HEK293 (cell line): ENCODE measurements at regions not wholly inside any gene's neighbourhood (a gene's known extent, or its start where the extent isn't known, plus 50 kb on each side); places are given as distances from the start of the nearest gene placed in this dataset.

Experiments
- CTCF ChIA-PET: fragments of 350-600 bp; formaldehyde crosslinking; extraction: SDS; loops from one replicate; lab custom pipeline; 2021; ENCODE audit warnings: antibody characterized with exemption; lab: Yijun Ruan, JAX
- POLR2A ChIA-PET: fragments of 300-600 bp; formaldehyde crosslinking; extraction: SDS; loops from one replicate; lab custom pipeline; 2020; ENCODE audit warnings: antibody characterized with exemption, inconsistent platforms; lab: Yijun Ruan, JAX
- H3K27ac ChIP-seq: fragments of 200-500 bp; sonication (Bioruptor generic); 2 replicates; pipeline ENCODE4 v1.5.1; 2014; ENCODE audit warnings: low read depth, low read length, control low read depth, inconsistent platforms; ENCODE audit errors: extremely low read depth
- H3K36me3 ChIP-seq, 2 experiments: fragments of 200-500 bp in 1 of 2; sonication (Bioruptor generic) in 1 of 2; 1 replicate in 1 of 2; 2 replicates in 1 of 2; pipeline ENCODE4 v1.5.1; 2014 to 2017; ENCODE audit warnings: inconsistent platforms in 2 of 2, low read length in 2 of 2; ENCODE audit not compliant: control insufficient read depth in 2 of 2, insufficient read depth in 1 of 2
- H3K4me1 ChIP-seq: fragments of 200-500 bp; sonication (Bioruptor generic); 2 replicates; pipeline ENCODE4 v1.5.1; 2014; ENCODE audit warnings: mild to moderate bottlenecking, low read length, inconsistent platforms; ENCODE audit not compliant: control insufficient read depth, insufficient read depth
- H3K4me3 ChIP-seq: 2 replicates; pipeline ENCODE4 v1.5.1; 2011; ENCODE audit warnings: low read depth, mild to moderate bottlenecking, control low read depth, low read length, moderate library complexity
- H3K9me3 ChIP-seq: fragments of 200-500 bp; sonication (Bioruptor generic); 2 replicates; pipeline ENCODE4 v1.5.1; 2014; ENCODE audit warnings: low read depth, low read length, inconsistent platforms; ENCODE audit not compliant: control insufficient read depth, insufficient read depth
- HOXA7 ChIP-seq: sonication (generic); formaldehyde crosslinking; IDR thresholded peaks from 2 replicates; pipeline ENCODE4 v1.8.1; 2022; ENCODE audit warnings: missing genetic modification reagents, borderline replicate concordance
- IKZF3 ChIP-seq: fragments of 450-650 bp; IDR thresholded peaks from 2 replicates; pipeline ENCODE4 v1.5.0; 2018; ENCODE audit warnings: missing biosample characterization, mild to moderate bottlenecking, missing genetic modification characterization, moderate library complexity
- KLF7 ChIP-seq: fragments of 450-650 bp; formaldehyde crosslinking; IDR thresholded peaks from 2 replicates; pipeline ENCODE4 v1.5.1; 2016; ENCODE audit warnings: missing biosample characterization, missing genetic modification characterization, borderline replicate concordance
- ZNF132 ChIP-seq: fragments of 450-650 bp; formaldehyde crosslinking; IDR thresholded peaks from 2 replicates; pipeline ENCODE4 v1.5.1; 2017; ENCODE audit warnings: missing biosample characterization, missing genetic modification characterization, borderline replicate concordance
- ZNF184 ChIP-seq: fragments of 450-650 bp; IDR thresholded peaks from 2 replicates; pipeline ENCODE4 v1.5.1; 2018; ENCODE audit warnings: missing biosample characterization, mild to moderate bottlenecking, missing genetic modification characterization
- ZNF221 ChIP-seq: fragments of 450-650 bp; formaldehyde crosslinking; IDR thresholded peaks from 2 replicates; pipeline ENCODE4 v1.5.1; 2017; ENCODE audit warnings: missing biosample characterization, missing genetic modification characterization, borderline replicate concordance
- ZNF654 ChIP-seq: fragments of 450-650 bp; formaldehyde crosslinking; IDR thresholded peaks from 2 replicates; pipeline ENCODE4 v1.5.1; 2016; ENCODE audit warnings: low read depth, missing biosample characterization, missing genetic modification characterization
- ZNF677 ChIP-seq: fragments of 450-650 bp; IDR thresholded peaks from 2 replicates; pipeline ENCODE4 v1.5.0; 2018; ENCODE audit warnings: missing biosample characterization, mild to moderate bottlenecking, missing genetic modification characterization, moderate library complexity
- TF ChIP-seq, protein P1 (sequence below): fragments of 450-650 bp; formaldehyde crosslinking; IDR thresholded peaks from 2 replicates; pipeline ENCODE4 v1.5.1; 2016; ENCODE audit warnings: missing biosample characterization, missing genetic modification characterization
- TF ChIP-seq, protein P2 (sequence below): fragments of 450-650 bp; formaldehyde crosslinking; IDR thresholded peaks from 2 replicates; pipeline ENCODE4 v1.5.1; 2016; ENCODE audit warnings: missing biosample characterization, missing genetic modification characterization
- TF ChIP-seq, protein P3 (sequence below): fragments of 450-650 bp; formaldehyde crosslinking; IDR thresholded peaks from 2 replicates; pipeline ENCODE4 v1.5.1; 2016; ENCODE audit warnings: missing biosample characterization, missing genetic modification characterization
- TF ChIP-seq, protein P4 (sequence below): fragments of 450-650 bp; formaldehyde crosslinking; IDR thresholded peaks from 2 replicates; pipeline ENCODE4 v1.5.1; 2016; ENCODE audit warnings: missing biosample characterization, missing genetic modification characterization
- TF ChIP-seq, protein P5 (sequence below): fragments of 450-650 bp; formaldehyde crosslinking; IDR thresholded peaks from 2 replicates; pipeline ENCODE4 v1.5.1; 2017; ENCODE audit warnings: missing biosample characterization, missing genetic modification characterization

DNA sequence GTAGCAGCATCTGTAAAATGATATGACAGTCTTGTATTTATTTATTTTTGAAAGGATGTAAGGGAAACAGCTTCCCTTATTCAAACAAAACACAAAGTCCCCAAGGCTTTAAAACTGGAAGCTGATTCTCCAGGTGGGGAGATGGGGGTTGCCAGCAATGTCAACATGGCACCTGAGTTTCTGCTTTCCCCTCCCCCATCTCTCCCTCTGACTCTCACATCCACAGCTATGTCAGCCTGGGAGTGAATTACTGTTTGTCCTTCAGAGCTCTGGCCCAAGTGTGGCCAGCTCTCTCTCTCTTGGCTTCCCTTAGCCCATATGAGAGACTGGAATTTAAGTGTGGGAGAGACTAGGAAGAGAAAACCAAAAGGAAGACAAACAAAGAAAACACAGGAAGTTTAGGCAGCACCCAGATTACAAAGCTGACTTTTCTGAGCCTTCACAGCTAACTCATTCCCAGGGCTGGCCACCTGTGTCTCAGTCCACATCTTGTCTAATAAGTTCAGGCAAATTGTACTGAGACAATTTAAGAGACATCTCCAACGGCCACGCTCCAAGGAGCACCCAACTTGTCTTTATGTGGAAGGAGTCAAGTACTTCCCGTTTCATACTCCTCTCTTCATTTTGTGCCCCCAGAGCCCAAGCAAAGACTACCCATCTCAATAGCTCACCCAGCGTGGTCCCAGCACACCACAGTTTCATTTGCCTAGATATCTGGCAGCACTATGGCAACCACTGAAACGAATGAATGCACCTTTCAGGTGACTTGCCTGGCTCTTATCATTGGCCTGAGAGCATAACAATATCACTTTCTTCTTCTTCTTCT lies 69.2 kb downstream of the SOX9 start:
- Histone ChIP-seq H3K4me3 (no peak overlapping the region), H3K9me3 (no peaks in the 10 kb centered on the region), H3K36me3 (no peaks in the 10 kb centered on the region; a peak in 1 of 3 replicates), H3K4me1 (no peaks in the 10 kb centered on the region), H3K27ac (no peak overlapping the region)
- POLR2A ChIA-PET = interaction anchor here (0.8 kb wide), 1 partner anchor 70 kb away, joined by 5 read pairs; no protein-coding TSS in a partner anchor
- TF ChIP-seq, protein P1, sequence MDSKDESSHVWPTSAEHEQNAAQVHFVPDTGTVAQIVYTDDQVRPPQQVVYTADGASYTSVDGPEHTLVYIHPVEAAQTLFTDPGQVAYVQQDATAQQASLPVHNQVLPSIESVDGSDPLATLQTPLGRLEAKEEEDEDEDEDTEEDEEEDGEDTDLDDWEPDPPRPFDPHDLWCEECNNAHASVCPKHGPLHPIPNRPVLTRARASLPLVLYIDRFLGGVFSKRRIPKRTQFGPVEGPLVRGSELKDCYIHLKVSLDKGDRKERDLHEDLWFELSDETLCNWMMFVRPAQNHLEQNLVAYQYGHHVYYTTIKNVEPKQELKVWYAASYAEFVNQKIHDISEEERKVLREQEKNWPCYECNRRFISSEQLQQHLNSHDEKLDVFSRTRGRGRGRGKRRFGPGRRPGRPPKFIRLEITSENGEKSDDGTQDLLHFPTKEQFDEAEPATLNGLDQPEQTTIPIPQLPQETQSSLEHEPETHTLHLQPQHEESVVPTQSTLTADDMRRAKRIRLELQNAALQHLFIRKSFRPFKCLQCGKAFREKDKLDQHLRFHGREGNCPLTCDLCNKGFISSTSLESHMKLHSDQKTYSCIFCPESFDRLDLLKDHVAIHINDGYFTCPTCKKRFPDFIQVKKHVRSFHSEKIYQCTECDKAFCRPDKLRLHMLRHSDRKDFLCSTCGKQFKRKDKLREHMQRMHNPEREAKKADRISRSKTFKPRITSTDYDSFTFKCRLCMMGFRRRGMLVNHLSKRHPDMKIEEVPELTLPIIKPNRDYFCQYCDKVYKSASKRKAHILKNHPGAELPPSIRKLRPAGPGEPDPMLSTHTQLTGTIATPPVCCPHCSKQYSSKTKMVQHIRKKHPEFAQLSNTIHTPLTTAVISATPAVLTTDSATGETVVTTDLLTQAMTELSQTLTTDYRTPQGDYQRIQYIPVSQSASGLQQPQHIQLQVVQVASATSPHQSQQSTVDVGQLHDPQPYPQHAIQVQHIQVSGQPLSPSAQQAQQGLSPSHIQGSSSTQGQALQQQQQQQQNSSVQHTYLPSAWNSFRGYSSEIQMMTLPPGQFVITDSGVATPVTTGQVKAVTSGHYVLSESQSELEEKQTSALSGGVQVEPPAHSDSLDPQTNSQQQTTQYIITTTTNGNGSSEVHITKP (tag by site-specific recombination) = no peak
- no peak for TF ChIP-seq ZNF221 (tag by site-specific recombination)
- TF ChIP-seq, protein P2, sequence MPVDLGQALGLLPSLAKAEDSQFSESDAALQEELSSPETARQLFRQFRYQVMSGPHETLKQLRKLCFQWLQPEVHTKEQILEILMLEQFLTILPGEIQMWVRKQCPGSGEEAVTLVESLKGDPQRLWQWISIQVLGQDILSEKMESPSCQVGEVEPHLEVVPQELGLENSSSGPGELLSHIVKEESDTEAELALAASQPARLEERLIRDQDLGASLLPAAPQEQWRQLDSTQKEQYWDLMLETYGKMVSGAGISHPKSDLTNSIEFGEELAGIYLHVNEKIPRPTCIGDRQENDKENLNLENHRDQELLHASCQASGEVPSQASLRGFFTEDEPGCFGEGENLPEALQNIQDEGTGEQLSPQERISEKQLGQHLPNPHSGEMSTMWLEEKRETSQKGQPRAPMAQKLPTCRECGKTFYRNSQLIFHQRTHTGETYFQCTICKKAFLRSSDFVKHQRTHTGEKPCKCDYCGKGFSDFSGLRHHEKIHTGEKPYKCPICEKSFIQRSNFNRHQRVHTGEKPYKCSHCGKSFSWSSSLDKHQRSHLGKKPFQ (tag by site-specific recombination) = no peak
- no peak for TF ChIP-seq HOXA7 (CRISPR knock-in tag)
- CTCF ChIA-PET = no interaction called here

DNA sequence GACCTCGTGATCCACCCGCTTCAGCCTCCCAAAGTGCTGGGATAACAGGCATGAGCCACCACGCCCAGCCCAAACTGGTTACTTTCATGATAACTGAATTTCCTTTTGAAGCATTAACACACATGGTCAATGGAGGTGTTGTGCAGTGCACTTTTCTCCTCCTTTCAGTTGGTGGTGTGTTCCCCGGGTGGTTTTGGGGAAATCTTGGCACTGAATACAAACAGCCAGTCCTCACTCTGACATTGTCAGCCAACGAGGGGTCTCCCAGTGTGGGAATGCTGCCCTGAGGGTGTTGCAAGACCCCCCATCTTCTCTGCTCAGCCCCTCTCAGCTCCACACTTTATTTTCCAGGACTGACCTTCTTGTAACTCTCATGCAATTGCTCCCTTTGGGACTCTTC lies 70.5 kb downstream of the SOX9 start:
- TF ChIP-seq, protein P3, sequence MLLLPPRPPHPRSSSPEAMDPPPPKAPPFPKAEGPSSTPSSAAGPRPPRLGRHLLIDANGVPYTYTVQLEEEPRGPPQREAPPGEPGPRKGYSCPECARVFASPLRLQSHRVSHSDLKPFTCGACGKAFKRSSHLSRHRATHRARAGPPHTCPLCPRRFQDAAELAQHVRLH (tag by site-specific recombination) = no peak
- TF ChIP-seq ZNF132 (tag by site-specific recombination) (no peak), ZNF184 (tag by site-specific recombination) (no peak), ZNF654 (tag by site-specific recombination) (no peak), ZNF677 (tag by site-specific recombination) (no peak), IKZF3 (tag by site-specific recombination) (no peak), KLF7 (tag by site-specific recombination) (no peak)
- TF ChIP-seq, protein P4, sequence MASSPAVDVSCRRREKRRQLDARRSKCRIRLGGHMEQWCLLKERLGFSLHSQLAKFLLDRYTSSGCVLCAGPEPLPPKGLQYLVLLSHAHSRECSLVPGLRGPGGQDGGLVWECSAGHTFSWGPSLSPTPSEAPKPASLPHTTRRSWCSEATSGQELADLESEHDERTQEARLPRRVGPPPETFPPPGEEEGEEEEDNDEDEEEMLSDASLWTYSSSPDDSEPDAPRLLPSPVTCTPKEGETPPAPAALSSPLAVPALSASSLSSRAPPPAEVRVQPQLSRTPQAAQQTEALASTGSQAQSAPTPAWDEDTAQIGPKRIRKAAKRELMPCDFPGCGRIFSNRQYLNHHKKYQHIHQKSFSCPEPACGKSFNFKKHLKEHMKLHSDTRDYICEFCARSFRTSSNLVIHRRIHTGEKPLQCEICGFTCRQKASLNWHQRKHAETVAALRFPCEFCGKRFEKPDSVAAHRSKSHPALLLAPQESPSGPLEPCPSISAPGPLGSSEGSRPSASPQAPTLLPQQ (tag by site-specific recombination) = no peak
- TF ChIP-seq, protein P5, sequence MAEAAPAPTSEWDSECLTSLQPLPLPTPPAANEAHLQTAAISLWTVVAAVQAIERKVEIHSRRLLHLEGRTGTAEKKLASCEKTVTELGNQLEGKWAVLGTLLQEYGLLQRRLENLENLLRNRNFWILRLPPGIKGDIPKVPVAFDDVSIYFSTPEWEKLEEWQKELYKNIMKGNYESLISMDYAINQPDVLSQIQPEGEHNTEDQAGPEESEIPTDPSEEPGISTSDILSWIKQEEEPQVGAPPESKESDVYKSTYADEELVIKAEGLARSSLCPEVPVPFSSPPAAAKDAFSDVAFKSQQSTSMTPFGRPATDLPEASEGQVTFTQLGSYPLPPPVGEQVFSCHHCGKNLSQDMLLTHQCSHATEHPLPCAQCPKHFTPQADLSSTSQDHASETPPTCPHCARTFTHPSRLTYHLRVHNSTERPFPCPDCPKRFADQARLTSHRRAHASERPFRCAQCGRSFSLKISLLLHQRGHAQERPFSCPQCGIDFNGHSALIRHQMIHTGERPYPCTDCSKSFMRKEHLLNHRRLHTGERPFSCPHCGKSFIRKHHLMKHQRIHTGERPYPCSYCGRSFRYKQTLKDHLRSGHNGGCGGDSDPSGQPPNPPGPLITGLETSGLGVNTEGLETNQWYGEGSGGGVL (tag by site-specific recombination) = no peak
- no peak overlapping the region for H3K27ac ChIP-seq
- no peaks in the 10 kb centered on the region for H3K9me3 ChIP-seq
- H3K4me1 ChIP-seq = no peaks in the 10 kb centered on the region
- CTCF ChIA-PET = no interaction called here
- H3K36me3 ChIP-seq = no peaks in the 10 kb centered on the region; a peak in 1 of 3 replicates
- POLR2A ChIA-PET = interaction anchor here (1.2 kb wide), 1 partner anchor 11 kb away, joined by 3 read pairs; no protein-coding TSS in a partner anchor
- no peak overlapping the region for H3K4me3 ChIP-seq
